Thyroid gland (tissue), 4 donors: ENCODE measurements at regions not wholly inside any gene's neighbourhood (a gene's known extent, or its start where the extent isn't known, plus 50 kb on each side); places are given as distances from the start of the nearest gene placed in this dataset.

Source experiments
- POLR2A ChIP-seq, 2 donors: fragments of 450-650 bp; IDR thresholded peaks; one replicate each; pipeline ENCODE4 v1.6.1; 2017; ENCODE audit warnings: antibody characterized with exemption in 2 of 2, mild to moderate bottlenecking in 2 of 2, moderate library complexity in 1 of 2
- TF ChIP-seq, protein P1 (sequence below), 6 experiments: fragments of 200-600 bp in 3 of 6; fragments of 450-650 bp in 3 of 6; sonication (generic) in 3 of 6; IDR thresholded peaks; one replicate each; pipeline ENCODE4 v1.5.1; 2016 to 2019; ENCODE audit warnings: antibody characterized with exemption in 6 of 6, mild to moderate bottlenecking in 2 of 6, inconsistent platforms in 1 of 6, moderate library complexity in 1 of 6

DNA sequence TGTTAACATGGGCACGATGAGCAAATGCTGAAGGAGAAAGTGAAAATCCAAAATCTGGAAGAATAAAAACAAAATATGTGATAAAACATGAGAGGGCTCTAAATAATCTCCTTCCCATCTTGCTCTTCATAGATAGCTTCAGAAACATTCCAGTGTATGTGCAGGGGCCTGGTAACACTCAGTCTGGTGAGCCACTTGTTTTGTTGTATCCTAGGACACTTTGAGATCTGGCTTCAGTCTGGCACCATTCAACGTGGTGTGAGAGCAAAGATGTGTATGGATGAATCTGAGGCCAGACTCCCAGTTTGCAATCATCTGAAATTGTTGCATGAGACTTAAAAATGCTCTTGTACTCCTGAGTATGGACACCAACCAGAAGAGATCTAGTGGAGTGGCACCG is 337.2 kb upstream of the ZNF385D start:
- TF ChIP-seq POLR2A (IDR thresholded peaks at IDR 0.05) = no peak
- TF ChIP-seq, protein P1, sequence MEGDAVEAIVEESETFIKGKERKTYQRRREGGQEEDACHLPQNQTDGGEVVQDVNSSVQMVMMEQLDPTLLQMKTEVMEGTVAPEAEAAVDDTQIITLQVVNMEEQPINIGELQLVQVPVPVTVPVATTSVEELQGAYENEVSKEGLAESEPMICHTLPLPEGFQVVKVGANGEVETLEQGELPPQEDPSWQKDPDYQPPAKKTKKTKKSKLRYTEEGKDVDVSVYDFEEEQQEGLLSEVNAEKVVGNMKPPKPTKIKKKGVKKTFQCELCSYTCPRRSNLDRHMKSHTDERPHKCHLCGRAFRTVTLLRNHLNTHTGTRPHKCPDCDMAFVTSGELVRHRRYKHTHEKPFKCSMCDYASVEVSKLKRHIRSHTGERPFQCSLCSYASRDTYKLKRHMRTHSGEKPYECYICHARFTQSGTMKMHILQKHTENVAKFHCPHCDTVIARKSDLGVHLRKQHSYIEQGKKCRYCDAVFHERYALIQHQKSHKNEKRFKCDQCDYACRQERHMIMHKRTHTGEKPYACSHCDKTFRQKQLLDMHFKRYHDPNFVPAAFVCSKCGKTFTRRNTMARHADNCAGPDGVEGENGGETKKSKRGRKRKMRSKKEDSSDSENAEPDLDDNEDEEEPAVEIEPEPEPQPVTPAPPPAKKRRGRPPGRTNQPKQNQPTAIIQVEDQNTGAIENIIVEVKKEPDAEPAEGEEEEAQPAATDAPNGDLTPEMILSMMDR (IDR thresholded peaks at IDR 0.05) = no peak
